ENCODE measurements at regions not wholly inside any gene's neighbourhood (a gene's known extent, or its start where the extent isn't known, plus 50 kb on each side); places are given as distances from the start of the nearest gene placed in this dataset.

DNA sequence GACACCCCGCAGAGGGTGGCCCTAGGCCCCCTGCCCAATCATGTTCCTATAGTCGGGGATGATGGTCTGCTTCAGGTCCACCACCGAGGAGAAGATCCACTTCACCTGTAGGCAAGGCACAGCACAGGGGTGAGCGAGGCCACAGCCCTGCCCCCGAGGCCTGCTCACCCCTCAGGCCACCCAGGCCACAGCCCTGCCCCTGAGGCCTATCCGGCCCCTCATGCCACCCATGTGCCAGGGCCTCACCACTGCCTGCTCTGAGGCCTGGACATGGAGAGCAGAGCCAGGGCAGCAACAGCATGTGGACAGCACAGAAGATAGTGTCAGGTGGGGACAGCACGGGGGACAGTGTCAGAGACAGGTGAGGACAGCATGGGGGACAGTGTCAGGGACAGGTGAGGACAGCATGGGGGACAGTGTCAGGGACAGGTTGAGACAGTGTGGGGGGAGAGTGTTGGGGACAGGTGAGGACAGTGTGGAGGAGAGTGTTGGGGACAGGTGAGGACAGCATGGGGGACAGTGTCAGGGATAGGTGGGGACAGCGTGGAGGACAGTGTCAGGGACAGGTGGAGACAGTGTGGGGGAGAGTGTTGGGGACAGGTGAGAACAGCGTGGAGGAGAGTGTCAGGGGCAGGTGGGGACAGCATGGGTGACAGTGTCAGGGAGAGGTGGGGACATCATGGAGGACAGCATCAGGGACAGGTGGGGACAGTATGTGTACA lies 239.7 kb downstream of the TMEM121 start:
- no peak for TF ChIP-seq POLR2A (IDR thresholded peaks at IDR 0.05)
- TF ChIP-seq, protein P1, sequence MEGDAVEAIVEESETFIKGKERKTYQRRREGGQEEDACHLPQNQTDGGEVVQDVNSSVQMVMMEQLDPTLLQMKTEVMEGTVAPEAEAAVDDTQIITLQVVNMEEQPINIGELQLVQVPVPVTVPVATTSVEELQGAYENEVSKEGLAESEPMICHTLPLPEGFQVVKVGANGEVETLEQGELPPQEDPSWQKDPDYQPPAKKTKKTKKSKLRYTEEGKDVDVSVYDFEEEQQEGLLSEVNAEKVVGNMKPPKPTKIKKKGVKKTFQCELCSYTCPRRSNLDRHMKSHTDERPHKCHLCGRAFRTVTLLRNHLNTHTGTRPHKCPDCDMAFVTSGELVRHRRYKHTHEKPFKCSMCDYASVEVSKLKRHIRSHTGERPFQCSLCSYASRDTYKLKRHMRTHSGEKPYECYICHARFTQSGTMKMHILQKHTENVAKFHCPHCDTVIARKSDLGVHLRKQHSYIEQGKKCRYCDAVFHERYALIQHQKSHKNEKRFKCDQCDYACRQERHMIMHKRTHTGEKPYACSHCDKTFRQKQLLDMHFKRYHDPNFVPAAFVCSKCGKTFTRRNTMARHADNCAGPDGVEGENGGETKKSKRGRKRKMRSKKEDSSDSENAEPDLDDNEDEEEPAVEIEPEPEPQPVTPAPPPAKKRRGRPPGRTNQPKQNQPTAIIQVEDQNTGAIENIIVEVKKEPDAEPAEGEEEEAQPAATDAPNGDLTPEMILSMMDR (IDR thresholded peaks at IDR 0.05): no peak

Measured in heart left ventricle (tissue), 13 donors.